EH (cell line): ENCODE measurements at regions not wholly inside any gene's neighbourhood (a gene's known extent, or its start where the extent isn't known, plus 50 kb on each side); places are given as distances from the start of the nearest gene placed in this dataset.
A peak's percentile ranks its signal among the peaks of the same experiment; 100 is the strongest.

Experiments used
- DNase-seq: peaks from one replicate; pipeline ENCODE4 v3.0.0-alpha.2; 2015; ENCODE audit warnings: low read depth

- DNase-seq: peak; percentile 40
Observed at GRCh38 chr17:70021726-70022125, 53.3 kb upstream of the KCNJ16 start.

GRCh38 chr17:70022175-70022574, 52.9 kb upstream of the KCNJ16 start:
- peak; percentile 22 for DNase-seq

- DNase-seq: no peak
Observed at GRCh38 chr17:70024253-70024652, 50.8 kb upstream of the KCNJ16 start.
